ENCODE measurements at regions not wholly inside any gene's neighbourhood (a gene's known extent, or its start where the extent isn't known, plus 50 kb on each side); places are given as distances from the start of the nearest gene placed in this dataset.

GRCh38 chr2:226251661-226252060, 548.0 kb downstream of the IRS1 start:
- H3K9me3 ChIP-seq (ENCODE audit: control insufficient read depth in 4 of 4, insufficient read depth in 3 of 4, low read length in 3 of 4), result no peaks in the 10 kb centered on the region
- WGBS, 2 donors, result 66 to 75% methylated on average over 2 of the region's 2 CpGs
- H3K9ac ChIP-seq (ENCODE audit: insufficient read depth in 1 of 2, low read length in 2 of 2), result no peak overlapping the region
- DNase-seq, result no peak
- ATAC-seq (ENCODE audit: insufficient read depth, low FRiP score), result no peak
- H3K27me3 ChIP-seq (ENCODE audit: control insufficient read depth in 3 of 3, insufficient read depth in 3 of 3, low read length in 2 of 3), result no peaks in the 10 kb centered on the region
- no peak overlapping the region for H3K27ac ChIP-seq (ENCODE audit: low read depth in 1 of 2, low read length in 1 of 2)
- no peak for TF ChIP-seq CTCF (IDR thresholded peaks at IDR 0.05; ENCODE audit: control extremely low read depth, extremely low read depth)
- no peak overlapping the region for H3K4me3 ChIP-seq
- no peaks in the 10 kb centered on the region for H3K36me3 ChIP-seq (ENCODE audit: control insufficient read depth in 4 of 4, insufficient read depth in 4 of 4, low read length in 4 of 4)
- H3K4me1 ChIP-seq (ENCODE audit: control insufficient read depth in 5 of 5, insufficient read depth in 5 of 5, low read length in 5 of 5), result no peaks in the 10 kb centered on the region

- Histone ChIP-seq H3K4me3 (no peak overlapping the region), H3K9me3 (ENCODE audit: control insufficient read depth in 4 of 4, insufficient read depth in 3 of 4, low read length in 3 of 4) (peaks cover 0 to 2% (median 0%) of the 10 kb centered on the region in 4 donors), H3K27ac (ENCODE audit: low read depth in 1 of 2, low read length in 1 of 2) (no peak overlapping the region), H3K4me1 (ENCODE audit: control insufficient read depth in 5 of 5, insufficient read depth in 5 of 5, low read length in 5 of 5) (no peaks in the 10 kb centered on the region), H3K9ac (ENCODE audit: insufficient read depth in 1 of 2, low read length in 2 of 2) (no peak overlapping the region), H3K36me3 (ENCODE audit: control insufficient read depth in 4 of 4, insufficient read depth in 4 of 4, low read length in 4 of 4) (no peaks in the 10 kb centered on the region), H3K27me3 (ENCODE audit: control insufficient read depth in 3 of 3, insufficient read depth in 3 of 3, low read length in 2 of 3) (no peaks in the 10 kb centered on the region)
- TF ChIP-seq CTCF (IDR thresholded peaks at IDR 0.05; ENCODE audit: control extremely low read depth, extremely low read depth), result no peak
- 55 to 79% methylated on average over 3 of the region's 3 CpGs for WGBS, 2 donors
- no peak for ATAC-seq (ENCODE audit: insufficient read depth, low FRiP score)
- peak in 1 of 3 donors; percentile 9 for DNase-seq
Measured at GRCh38 chr2:226247289-226248275, 552.0 kb downstream of the IRS1 start.

- Histone ChIP-seq H3K9ac (ENCODE audit: insufficient read depth in 1 of 2, low read length in 2 of 2) (no peak overlapping the region), H3K9me3 (ENCODE audit: control insufficient read depth in 4 of 4, insufficient read depth in 3 of 4, low read length in 3 of 4) (no peaks in the 10 kb centered on the region), H3K27ac (ENCODE audit: low read depth in 1 of 2, low read length in 1 of 2) (no peak overlapping the region), H3K27me3 (ENCODE audit: control insufficient read depth in 3 of 3, insufficient read depth in 3 of 3, low read length in 2 of 3) (no peaks in the 10 kb centered on the region), H3K4me3 (no peak overlapping the region), H3K36me3 (ENCODE audit: control insufficient read depth in 4 of 4, insufficient read depth in 4 of 4, low read length in 4 of 4) (no peaks in the 10 kb centered on the region), H3K4me1 (ENCODE audit: control insufficient read depth in 5 of 5, insufficient read depth in 5 of 5, low read length in 5 of 5) (peaks cover 0 to 9% (median 0%) of the 10 kb centered on the region in 5 donors)
- DNase-seq (no peak), ATAC-seq (ENCODE audit: insufficient read depth, low FRiP score) (no peak)
- TF ChIP-seq CTCF (IDR thresholded peaks at IDR 0.05; ENCODE audit: control extremely low read depth, extremely low read depth), result no peak
- WGBS, 2 donors, result 84 to 95% methylated on average over 2 of the region's 2 CpGs
Measured at GRCh38 chr2:226234187-226234586, 565.4 kb downstream of the IRS1 start.

All from lung (tissue), 11 donors.